ENCODE measurements at regions not wholly inside any gene's neighbourhood (a gene's known extent, or its start where the extent isn't known, plus 50 kb on each side); places are given as distances from the start of the nearest gene placed in this dataset.

- no peak for ATAC-seq
- Histone ChIP-seq H3K27me3 (ENCODE audit: control insufficient read depth in 1 of 2, insufficient read depth in 2 of 2, low read length in 2 of 2) (no peaks in the 10 kb centered on the region), H3K79me2 (ENCODE audit: insufficient read depth, low read length) (no peaks in the 10 kb centered on the region), H2AFZ (ENCODE audit: low read length) (no peak overlapping the region), H3K4me2 (ENCODE audit: low read depth, low read length) (no peak overlapping the region), H3K27ac (ENCODE audit: extremely low read length, insufficient read depth, low read length) (no peak overlapping the region), H3K9me3 (ENCODE audit: low read length) (peaks cover 80% of the 10 kb centered on the region), H3K4me1 (ENCODE audit: insufficient read depth, low read length) (no peaks in the 10 kb centered on the region), H3K4me3 (replicated peaks in 1 of 3; ENCODE audit: insufficient read depth in 1 of 3, low read depth in 2 of 3, low read length in 3 of 3) (no peak overlapping the region), H3K36me3 (replicated peaks in 1 of 2; ENCODE audit: control insufficient read depth in 1 of 2, insufficient read depth in 2 of 2, low read length in 2 of 2) (no peaks in the 10 kb centered on the region), H4K20me1 (ENCODE audit: insufficient read depth, low read length) (no peaks in the 10 kb centered on the region), H3K9ac (ENCODE audit: insufficient read depth, low read depth, low read length) (no peak overlapping the region)
- CTCF ChIA-PET (ENCODE audit: low intra/inter-chr PET ratio, low total read pairs) = no interaction called here
- POLR2A ChIA-PET = no interaction called here
- FAIRE-seq = no peak
- no TSS peak for BruUV-seq (replicated peaks)
- in situ Hi-C loops (cut with HindIII; ENCODE audit: extremely low pct_ligation_motif_present, low pct_unique_long_range_greater_than_20kb) = no loop called here
- TF ChIP-seq, protein P1, sequence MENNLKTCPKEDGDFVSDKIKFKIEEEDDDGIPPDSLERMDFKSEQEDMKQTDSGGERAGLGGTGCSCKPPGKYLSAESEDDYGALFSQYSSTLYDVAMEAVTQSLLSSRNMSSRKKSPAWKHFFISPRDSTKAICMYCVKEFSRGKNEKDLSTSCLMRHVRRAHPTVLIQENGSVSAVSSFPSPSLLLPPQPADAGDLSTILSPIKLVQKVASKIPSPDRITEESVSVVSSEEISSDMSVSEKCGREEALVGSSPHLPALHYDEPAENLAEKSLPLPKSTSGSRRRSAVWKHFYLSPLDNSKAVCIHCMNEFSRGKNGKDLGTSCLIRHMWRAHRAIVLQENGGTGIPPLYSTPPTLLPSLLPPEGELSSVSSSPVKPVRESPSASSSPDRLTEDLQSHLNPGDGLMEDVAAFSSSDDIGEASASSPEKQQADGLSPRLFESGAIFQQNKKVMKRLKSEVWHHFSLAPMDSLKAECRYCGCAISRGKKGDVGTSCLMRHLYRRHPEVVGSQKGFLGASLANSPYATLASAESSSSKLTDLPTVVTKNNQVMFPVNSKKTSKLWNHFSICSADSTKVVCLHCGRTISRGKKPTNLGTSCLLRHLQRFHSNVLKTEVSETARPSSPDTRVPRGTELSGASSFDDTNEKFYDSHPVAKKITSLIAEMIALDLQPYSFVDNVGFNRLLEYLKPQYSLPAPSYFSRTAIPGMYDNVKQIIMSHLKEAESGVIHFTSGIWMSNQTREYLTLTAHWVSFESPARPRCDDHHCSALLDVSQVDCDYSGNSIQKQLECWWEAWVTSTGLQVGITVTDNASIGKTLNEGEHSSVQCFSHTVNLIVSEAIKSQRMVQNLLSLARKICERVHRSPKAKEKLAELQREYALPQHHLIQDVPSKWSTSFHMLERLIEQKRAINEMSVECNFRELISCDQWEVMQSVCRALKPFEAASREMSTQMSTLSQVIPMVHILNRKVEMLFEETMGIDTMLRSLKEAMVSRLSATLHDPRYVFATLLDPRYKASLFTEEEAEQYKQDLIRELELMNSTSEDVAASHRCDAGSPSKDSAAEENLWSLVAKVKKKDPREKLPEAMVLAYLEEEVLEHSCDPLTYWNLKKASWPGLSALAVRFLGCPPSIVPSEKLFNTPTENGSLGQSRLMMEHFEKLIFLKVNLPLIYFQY (CRISPR knock-in tag; IDR thresholded peaks at IDR 0.05; ENCODE audit: borderline replicate concordance) = no peak
- TF ChIP-seq, protein P2, sequence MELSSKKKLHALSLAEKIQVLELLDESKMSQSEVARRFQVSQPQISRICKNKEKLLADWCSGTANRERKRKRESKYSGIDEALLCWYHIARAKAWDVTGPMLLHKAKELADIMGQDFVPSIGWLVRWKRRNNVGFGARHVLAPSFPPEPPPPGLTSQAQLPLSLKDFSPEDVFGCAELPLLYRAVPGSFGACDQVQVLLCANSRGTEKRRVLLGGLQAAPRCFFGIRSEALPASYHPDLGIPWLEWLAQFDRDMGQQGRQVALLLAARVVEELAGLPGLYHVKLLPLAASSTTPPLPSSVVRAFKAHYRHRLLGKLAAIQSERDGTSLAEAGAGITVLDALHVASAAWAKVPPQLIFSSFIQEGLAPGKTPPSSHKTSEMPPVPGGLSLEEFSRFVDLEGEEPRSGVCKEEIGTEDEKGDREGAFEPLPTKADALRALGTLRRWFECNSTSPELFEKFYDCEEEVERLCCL (CRISPR knock-in tag; IDR thresholded peaks at IDR 0.05; ENCODE audit: borderline replicate concordance) = no peak
- intact Hi-C loops (cut with micrococcal nuclease; ENCODE audit: unreplicated experiment) = no loop called here
- DNase-seq (ENCODE audit: low spot score) = no peak
Observed at GRCh38 chr2:195251214-195251613, 405.8 kb upstream of the SLC39A10 start.

DNA sequence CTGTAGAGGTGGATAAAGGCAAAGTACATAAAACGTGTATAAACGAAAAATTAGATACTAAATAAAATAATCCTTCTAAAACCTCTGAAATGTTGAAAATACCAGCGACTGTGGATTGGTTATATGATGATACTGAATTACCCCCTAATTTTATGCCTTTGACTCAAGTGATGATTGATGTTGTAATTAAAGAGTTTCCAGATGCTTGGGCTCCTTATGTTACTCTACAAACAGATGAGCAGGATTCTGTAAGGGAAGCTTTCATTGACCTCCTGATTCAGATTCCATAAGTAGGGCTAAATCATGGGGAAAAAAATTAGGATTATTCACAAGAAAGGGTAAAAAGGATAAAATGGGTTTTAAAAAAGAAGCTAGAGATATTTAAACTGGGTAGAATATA, 418.2 kb upstream of the SLC39A10 start:
- no peak for DNase-seq (ENCODE audit: low spot score)
- Histone ChIP-seq H3K27me3 (ENCODE audit: control insufficient read depth in 1 of 2, insufficient read depth in 2 of 2, low read length in 2 of 2) (no peaks in the 10 kb centered on the region), H3K4me3 (replicated peaks in 1 of 3; ENCODE audit: insufficient read depth in 1 of 3, low read depth in 2 of 3, low read length in 3 of 3) (no peak overlapping the region), H3K36me3 (replicated peaks in 1 of 2; ENCODE audit: control insufficient read depth in 1 of 2, insufficient read depth in 2 of 2, low read length in 2 of 2) (no peaks in the 10 kb centered on the region), H2AFZ (ENCODE audit: low read length) (no peak overlapping the region), H3K4me1 (ENCODE audit: insufficient read depth, low read length) (no peaks in the 10 kb centered on the region), H4K20me1 (ENCODE audit: insufficient read depth, low read length) (no peaks in the 10 kb centered on the region), H3K4me2 (ENCODE audit: low read depth, low read length) (no peak overlapping the region), H3K9ac (ENCODE audit: insufficient read depth, low read depth, low read length) (no peak overlapping the region), H3K79me2 (ENCODE audit: insufficient read depth, low read length) (no peaks in the 10 kb centered on the region), H3K9me3 (ENCODE audit: low read length) (peaks cover 80% of the 10 kb centered on the region), H3K27ac (ENCODE audit: extremely low read length, insufficient read depth, low read length) (no peak overlapping the region)
- in situ Hi-C loops (cut with HindIII; ENCODE audit: extremely low pct_ligation_motif_present, low pct_unique_long_range_greater_than_20kb) (no loop called here), intact Hi-C loops (cut with micrococcal nuclease; ENCODE audit: unreplicated experiment) (no loop called here)
- WGBS (ENCODE audit: low lambda C conversion rate) = under 1% methylated on average over 3 of the region's 3 CpGs
- ATAC-seq = no peak
- no peak for TF ChIP-seq SRSF1 (optimal IDR thresholded peaks at IDR 0.05; ENCODE audit: low read depth, low read length)
- no peak for TF ChIP-seq ZNF788 (CRISPR knock-in tag; IDR thresholded peaks at IDR 0.05; ENCODE audit: borderline replicate concordance)
- CTCF ChIA-PET (ENCODE audit: low intra/inter-chr PET ratio, low total read pairs) = no interaction called here
- no TSS peak for BruUV-seq (replicated peaks)
- POLR2A ChIA-PET = no interaction called here
- FAIRE-seq = no peak
